Peyer's patch (tissue), 4 donors: ENCODE measurements at regions not wholly inside any gene's neighbourhood (a gene's known extent, or its start where the extent isn't known, plus 50 kb on each side); places are given as distances from the start of the nearest gene placed in this dataset.

Source experiments
- DNase-seq, 3 donors: peaks; one replicate each; pipeline ENCODE4 v3.0.0-alpha.2; 2017 to 2019
- H3K27ac ChIP-seq, 4 donors: fragments of 200-600 bp; sonication (generic); one replicate each; pipeline ENCODE4 v1.5.1; 2016 to 2019
- H3K27me3 ChIP-seq, 2 donors: fragments of 200-600 bp; sonication (generic); one replicate each; pipeline ENCODE4 v1.5.1; 2019
- H3K36me3 ChIP-seq, 3 donors: fragments of 200-600 bp; sonication (generic); one replicate each; pipeline ENCODE4 v1.5.1; 2016 to 2019
- H3K4me1 ChIP-seq, 4 donors: fragments of 200-600 bp; sonication (generic); one replicate each; pipeline ENCODE4 v1.5.1; 2016 to 2019
- H3K4me3 ChIP-seq, 4 donors: fragments of 200-600 bp; sonication (generic); 1 replicate in 3 of 4; 2 replicates in 1 of 4; pipeline ENCODE4 v1.5.1; 2016 to 2019; ENCODE audit warnings: mild to moderate bottlenecking in 1 of 4
- H3K9me3 ChIP-seq, 4 donors: fragments of 200-600 bp; sonication (generic); one replicate each; pipeline ENCODE4 v1.5.1; 2016 to 2019; ENCODE audit warnings: mild to moderate bottlenecking in 1 of 4
- CTCF ChIP-seq, 6 experiments: fragments of 450-650 bp in 4 of 6; fragments of 200-600 bp in 2 of 6; sonication (generic) in 1 of 6; IDR thresholded peaks; one replicate each; pipeline ENCODE4 v1.5.1; 2017 to 2019; ENCODE audit warnings: antibody characterized with exemption in 6 of 6, mild to moderate bottlenecking in 3 of 6, moderate library complexity in 1 of 6
- POLR2A ChIP-seq, 2 donors: fragments of 450-650 bp; IDR thresholded peaks; one replicate each; pipeline ENCODE4 v1.5.1; 2017; ENCODE audit warnings: antibody characterized with exemption in 2 of 2, mild to moderate bottlenecking in 2 of 2, moderate library complexity in 2 of 2
- small RNA-seq, 2 donors: library from RNA; depleted of rRNA; stranded (forward); fragments of <200 nt; gene quantifications; one replicate each; pipeline ENCODE3, GENCODE V24; 2016

GRCh38 chr12:83196694-83197350 is 510.1 kb downstream of the TMTC2 start:
- TF ChIP-seq CTCF (IDR thresholded peaks at IDR 0.05) (no peak), POLR2A (IDR thresholded peaks at IDR 0.05) (no peak)
- H3K27ac ChIP-seq = no peak overlapping the region
- H3K4me3 ChIP-seq = no peak overlapping the region
- no peaks in the 10 kb centered on the region for H3K36me3 ChIP-seq
- no peaks in the 10 kb centered on the region for H3K9me3 ChIP-seq
- no peak for DNase-seq
- H3K27me3 ChIP-seq = no peaks in the 10 kb centered on the region
- H3K4me1 ChIP-seq = no peaks in the 10 kb centered on the region

- Histone ChIP-seq H3K9me3 (no peaks in the 10 kb centered on the region), H3K4me3 (no peak overlapping the region), H3K36me3 (no peaks in the 10 kb centered on the region), H3K4me1 (no peaks in the 10 kb centered on the region), H3K27ac (no peak overlapping the region), H3K27me3 (no peaks in the 10 kb centered on the region)
- DNase-seq = no peak
- no peak for TF ChIP-seq CTCF (IDR thresholded peaks at IDR 0.05)
- no peak for TF ChIP-seq POLR2A (IDR thresholded peaks at IDR 0.05)
Measured at GRCh38 chr12:83190631-83191390, 504.1 kb downstream of the TMTC2 start.

- TF ChIP-seq POLR2A (IDR thresholded peaks at IDR 0.05) = no peak
- no peaks in the 10 kb centered on the region for H3K4me1 ChIP-seq
- no peaks in the 10 kb centered on the region for H3K27me3 ChIP-seq
- H3K4me3 ChIP-seq = no peak overlapping the region
- no peak overlapping the region for H3K27ac ChIP-seq
- no peak for DNase-seq
- H3K36me3 ChIP-seq = no peaks in the 10 kb centered on the region
- H3K9me3 ChIP-seq = no peaks in the 10 kb centered on the region
Measured at GRCh38 chr12:83186419-83186818, 499.7 kb downstream of the TMTC2 start.

GRCh38 chr12:83185241-83185640 is 498.5 kb downstream of the TMTC2 start:
- H3K27ac ChIP-seq = no peak overlapping the region
- H3K4me3 ChIP-seq = no peak overlapping the region
- H3K36me3 ChIP-seq = no peaks in the 10 kb centered on the region
- H3K27me3 ChIP-seq = no peaks in the 10 kb centered on the region
- TF ChIP-seq POLR2A (IDR thresholded peaks at IDR 0.05) = no peak
- no peak for TF ChIP-seq CTCF (IDR thresholded peaks at IDR 0.05)
- no peak for DNase-seq
- H3K9me3 ChIP-seq = no peaks in the 10 kb centered on the region
- no peaks in the 10 kb centered on the region for H3K4me1 ChIP-seq

Small RNA genes in the stretch of these regions (small RNA-seq; reads per million reads assigned to genes)
- gene RF00334 = 0 reads per million in 2 donors
